Loucy (cell line): ENCODE measurements at regions not wholly inside any gene's neighbourhood (a gene's known extent, or its start where the extent isn't known, plus 50 kb on each side); places are given as distances from the start of the nearest gene placed in this dataset.

ENCODE experiments used
- EZH2phosphoT487 ChIP-seq: fragments of 200-600 bp; IDR thresholded peaks from 2 replicates; pipeline ENCODE4 v1.6.1; 2018; ENCODE audit warnings: antibody characterized with exemption, mild to moderate bottlenecking, moderate library complexity, borderline replicate concordance
- TF ChIP-seq, protein P1 (sequence below): fragments of 200-600 bp; sonication (generic); conservative IDR thresholded peaks from 2 replicates; pipeline ENCODE4 v1.5.1; 2014; ENCODE audit warnings: mild to moderate bottlenecking, antibody characterized with exemption, low read length

DNA sequence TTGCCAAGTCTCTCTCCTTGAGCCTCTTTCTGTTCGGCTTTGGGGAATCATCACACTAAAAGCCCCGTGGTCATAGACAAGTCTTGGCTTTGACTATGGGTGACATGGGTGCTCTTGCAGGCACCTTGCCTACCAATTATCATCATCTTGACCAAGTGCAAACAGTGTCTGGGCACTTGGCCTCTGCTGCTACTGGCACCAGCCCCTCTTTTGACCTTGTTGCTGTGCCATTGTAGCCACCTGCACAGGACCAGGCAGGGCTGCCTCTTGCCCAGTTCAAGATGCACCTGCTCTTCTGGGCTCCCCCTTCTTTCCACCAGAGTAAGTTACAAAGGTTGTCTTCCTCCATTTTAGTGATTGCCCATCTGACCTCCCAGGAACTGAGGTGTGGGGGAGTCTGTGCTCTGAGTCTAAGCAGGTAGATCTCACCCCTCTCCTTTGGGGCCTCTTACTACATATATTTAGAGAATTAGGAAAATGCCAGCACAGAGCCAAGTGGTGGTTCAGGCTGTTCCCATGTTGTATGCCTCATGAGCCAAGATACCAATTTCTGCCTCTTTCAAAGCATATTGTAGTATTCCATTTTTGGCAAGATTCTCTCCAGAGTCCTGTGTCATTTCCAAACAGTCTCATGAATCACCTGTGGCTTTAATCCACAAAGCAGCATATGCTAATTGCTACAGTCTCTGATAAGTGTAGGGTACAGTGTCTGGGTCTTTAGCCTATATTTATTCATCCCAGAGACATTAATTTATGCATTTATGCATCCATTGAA, 142.9 kb upstream of the DAP start:
- TF ChIP-seq, protein P1, sequence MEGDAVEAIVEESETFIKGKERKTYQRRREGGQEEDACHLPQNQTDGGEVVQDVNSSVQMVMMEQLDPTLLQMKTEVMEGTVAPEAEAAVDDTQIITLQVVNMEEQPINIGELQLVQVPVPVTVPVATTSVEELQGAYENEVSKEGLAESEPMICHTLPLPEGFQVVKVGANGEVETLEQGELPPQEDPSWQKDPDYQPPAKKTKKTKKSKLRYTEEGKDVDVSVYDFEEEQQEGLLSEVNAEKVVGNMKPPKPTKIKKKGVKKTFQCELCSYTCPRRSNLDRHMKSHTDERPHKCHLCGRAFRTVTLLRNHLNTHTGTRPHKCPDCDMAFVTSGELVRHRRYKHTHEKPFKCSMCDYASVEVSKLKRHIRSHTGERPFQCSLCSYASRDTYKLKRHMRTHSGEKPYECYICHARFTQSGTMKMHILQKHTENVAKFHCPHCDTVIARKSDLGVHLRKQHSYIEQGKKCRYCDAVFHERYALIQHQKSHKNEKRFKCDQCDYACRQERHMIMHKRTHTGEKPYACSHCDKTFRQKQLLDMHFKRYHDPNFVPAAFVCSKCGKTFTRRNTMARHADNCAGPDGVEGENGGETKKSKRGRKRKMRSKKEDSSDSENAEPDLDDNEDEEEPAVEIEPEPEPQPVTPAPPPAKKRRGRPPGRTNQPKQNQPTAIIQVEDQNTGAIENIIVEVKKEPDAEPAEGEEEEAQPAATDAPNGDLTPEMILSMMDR, result no peak
- TF ChIP-seq EZH2phosphoT487, result no peak
